ENCODE measurements at regions not wholly inside any gene's neighbourhood (a gene's known extent, or its start where the extent isn't known, plus 50 kb on each side); places are given as distances from the start of the nearest gene placed in this dataset.
"Not testable (repeated sequence)": the region's sequence is repeated elsewhere in the genome, so short reads cannot be mapped to it uniquely, and the experiment has no call there.

DNA sequence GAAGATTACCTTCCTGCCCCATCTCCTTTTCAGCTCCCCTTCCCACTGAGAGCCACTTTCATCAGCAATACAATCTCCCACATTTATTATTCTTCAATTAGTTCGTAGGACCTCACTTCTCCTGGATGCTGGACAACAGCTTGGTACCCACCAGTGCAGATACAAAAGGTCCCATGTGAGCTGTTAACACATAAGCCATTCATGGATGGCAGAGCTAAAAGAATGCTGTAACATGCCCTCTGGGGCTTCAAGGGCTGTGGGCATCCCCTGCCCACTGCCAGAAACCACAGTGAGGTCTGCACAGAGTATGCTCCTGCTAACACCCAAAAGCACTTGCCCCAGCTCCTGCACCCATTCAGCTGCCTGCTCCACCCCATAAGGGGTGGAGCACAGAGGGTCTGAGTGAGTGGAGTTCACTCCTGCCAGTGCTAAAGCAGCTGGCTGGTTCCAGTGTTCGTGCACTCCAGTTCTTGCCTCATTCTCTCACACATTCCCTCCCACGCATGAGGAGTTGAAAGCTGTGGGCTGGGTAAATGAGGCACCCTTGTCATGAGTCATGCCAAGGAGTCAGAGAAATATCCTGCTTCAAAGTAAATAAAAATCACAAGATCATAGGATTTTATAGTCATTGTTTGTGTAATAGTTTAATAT, 305.9 kb upstream of the TMEFF2 start:
- no peaks in the 10 kb centered on the region for H3K9me3 Mint-ChIP-seq (ENCODE audit: unreplicated experiment)
- H3K4me3 Mint-ChIP-seq (ENCODE audit: unreplicated experiment): no peak overlapping the region
- H3K4me1 Mint-ChIP-seq (ENCODE audit: unreplicated experiment): peaks cover 7% of the 10 kb centered on the region
- no peak for DNase-seq (ENCODE audit: extremely low spot score, unreplicated experiment)
- no peaks in the 10 kb centered on the region for H3K36me3 Mint-ChIP-seq (ENCODE audit: unreplicated experiment)
- peak overlapping the region; percentile 18 for H3K27ac Mint-ChIP-seq (ENCODE audit: unreplicated experiment)
- H3K27me3 Mint-ChIP-seq (ENCODE audit: unreplicated experiment): peaks cover 10% of the 10 kb centered on the region
- TF ChIP-seq, protein P1, sequence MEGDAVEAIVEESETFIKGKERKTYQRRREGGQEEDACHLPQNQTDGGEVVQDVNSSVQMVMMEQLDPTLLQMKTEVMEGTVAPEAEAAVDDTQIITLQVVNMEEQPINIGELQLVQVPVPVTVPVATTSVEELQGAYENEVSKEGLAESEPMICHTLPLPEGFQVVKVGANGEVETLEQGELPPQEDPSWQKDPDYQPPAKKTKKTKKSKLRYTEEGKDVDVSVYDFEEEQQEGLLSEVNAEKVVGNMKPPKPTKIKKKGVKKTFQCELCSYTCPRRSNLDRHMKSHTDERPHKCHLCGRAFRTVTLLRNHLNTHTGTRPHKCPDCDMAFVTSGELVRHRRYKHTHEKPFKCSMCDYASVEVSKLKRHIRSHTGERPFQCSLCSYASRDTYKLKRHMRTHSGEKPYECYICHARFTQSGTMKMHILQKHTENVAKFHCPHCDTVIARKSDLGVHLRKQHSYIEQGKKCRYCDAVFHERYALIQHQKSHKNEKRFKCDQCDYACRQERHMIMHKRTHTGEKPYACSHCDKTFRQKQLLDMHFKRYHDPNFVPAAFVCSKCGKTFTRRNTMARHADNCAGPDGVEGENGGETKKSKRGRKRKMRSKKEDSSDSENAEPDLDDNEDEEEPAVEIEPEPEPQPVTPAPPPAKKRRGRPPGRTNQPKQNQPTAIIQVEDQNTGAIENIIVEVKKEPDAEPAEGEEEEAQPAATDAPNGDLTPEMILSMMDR (IDR thresholded peaks at IDR 0.05): no peak

DNA sequence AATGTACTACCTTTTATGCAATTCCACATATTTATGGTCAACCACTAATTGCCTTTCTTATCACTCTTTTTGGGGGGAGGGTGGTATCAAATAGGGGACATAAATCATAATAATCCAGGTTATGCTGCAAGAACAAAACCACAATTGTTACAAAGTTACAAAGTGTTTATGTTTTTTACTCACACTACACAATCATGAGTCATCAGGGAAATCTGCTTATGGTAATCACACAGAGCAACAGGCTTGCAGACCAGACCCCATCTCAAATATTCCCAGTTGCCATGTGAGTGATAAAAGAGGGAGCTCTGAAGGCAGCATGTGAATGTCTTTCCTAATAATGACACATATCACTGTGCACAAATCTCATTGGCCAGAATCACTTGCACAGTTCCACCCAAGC, 304.7 kb upstream of the TMEFF2 start:
- H3K4me3 Mint-ChIP-seq (ENCODE audit: unreplicated experiment): no peak overlapping the region
- TF ChIP-seq, protein P1 (IDR thresholded peaks at IDR 0.05): no peak
- peaks cover 16% of the 10 kb centered on the region for H3K27me3 Mint-ChIP-seq (ENCODE audit: unreplicated experiment)
- DNase-seq (ENCODE audit: extremely low spot score, unreplicated experiment): no peak
- H3K9me3 Mint-ChIP-seq (ENCODE audit: unreplicated experiment): no peaks in the 10 kb centered on the region
- no peaks in the 10 kb centered on the region for H3K36me3 Mint-ChIP-seq (ENCODE audit: unreplicated experiment)
- no peak overlapping the region for H3K27ac Mint-ChIP-seq (ENCODE audit: unreplicated experiment)
- H3K4me1 Mint-ChIP-seq (ENCODE audit: unreplicated experiment): peaks cover 7% of the 10 kb centered on the region

DNA sequence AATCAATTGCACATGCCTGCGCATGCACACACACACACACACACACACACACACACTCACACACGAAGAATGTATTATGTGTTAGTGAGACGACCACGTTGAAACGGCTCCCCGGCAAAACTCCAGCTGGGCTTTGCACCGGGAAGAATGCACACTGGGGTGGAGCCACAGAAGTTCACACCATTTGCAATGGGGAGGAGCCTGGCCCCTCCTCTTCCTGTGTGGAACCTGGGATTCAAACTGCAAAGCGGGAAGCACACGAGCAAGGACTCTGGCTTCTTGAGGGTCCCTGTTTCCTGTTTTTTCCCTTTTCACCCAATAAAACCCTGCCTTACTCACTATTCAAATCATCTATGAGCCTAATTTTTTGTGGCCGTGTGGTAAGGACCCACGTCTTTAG, 304.0 kb upstream of the TMEFF2 start:
- no peaks in the 10 kb centered on the region for H3K9me3 Mint-ChIP-seq (ENCODE audit: unreplicated experiment)

DNA sequence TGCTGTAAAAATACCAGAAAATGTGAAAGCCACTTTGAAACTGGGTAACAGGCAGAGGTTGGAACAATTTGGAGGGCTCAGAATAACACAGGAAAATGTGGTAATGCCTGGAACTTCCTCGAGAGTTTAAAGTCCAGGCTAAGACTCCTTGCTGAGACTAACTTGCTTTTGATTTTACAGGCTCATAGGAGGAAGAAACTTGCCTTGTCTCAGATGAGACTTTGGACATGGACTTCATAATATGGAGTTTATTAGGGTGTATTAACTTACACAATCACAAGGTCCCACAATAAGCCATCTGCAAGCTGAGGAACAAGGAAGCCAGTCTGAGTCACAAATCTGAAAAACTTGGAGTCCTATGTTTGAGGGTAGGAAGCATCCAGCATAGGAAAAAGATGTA, 293.4 kb upstream of the TMEFF2 start:
- Mint-ChIP-seq H3K9me3 (ENCODE audit: unreplicated experiment) (peaks cover 11% of the 10 kb centered on the region), H3K27me3 (ENCODE audit: unreplicated experiment) (peaks cover 14% of the 10 kb centered on the region)
- H3K27ac Mint-ChIP-seq (ENCODE audit: unreplicated experiment); H3K36me3 Mint-ChIP-seq (ENCODE audit: unreplicated experiment); H3K4me1 Mint-ChIP-seq (ENCODE audit: unreplicated experiment); H3K4me3 Mint-ChIP-seq (ENCODE audit: unreplicated experiment); DNase-seq (ENCODE audit: extremely low spot score, unreplicated experiment): not testable (repeated sequence)

More for the DNA sequence above, 304.0 kb upstream of the TMEFF2 start:
- H3K36me3 Mint-ChIP-seq (ENCODE audit: unreplicated experiment): no peaks in the 10 kb centered on the region
- peaks cover 16% of the 10 kb centered on the region for H3K27me3 Mint-ChIP-seq (ENCODE audit: unreplicated experiment)
- TF ChIP-seq, protein P1 (IDR thresholded peaks at IDR 0.05): no peak
- no peak for DNase-seq (ENCODE audit: extremely low spot score, unreplicated experiment)
- H3K4me1 Mint-ChIP-seq (ENCODE audit: unreplicated experiment): peaks cover 7% of the 10 kb centered on the region
- no peak overlapping the region for H3K27ac Mint-ChIP-seq (ENCODE audit: unreplicated experiment)
- no peak overlapping the region for H3K4me3 Mint-ChIP-seq (ENCODE audit: unreplicated experiment)

GRCh38 chr2:192487636-192488035, 292.9 kb upstream of the TMEFF2 start:
- Mint-ChIP-seq H3K4me1 (ENCODE audit: unreplicated experiment) (no peaks in the 10 kb centered on the region), H3K27ac (ENCODE audit: unreplicated experiment) (no peak overlapping the region), H3K4me3 (ENCODE audit: unreplicated experiment) (no peak overlapping the region), H3K27me3 (ENCODE audit: unreplicated experiment) (peaks cover 14% of the 10 kb centered on the region), H3K9me3 (ENCODE audit: unreplicated experiment) (peaks cover 11% of the 10 kb centered on the region), H3K36me3 (ENCODE audit: unreplicated experiment) (no peaks in the 10 kb centered on the region)
- no peak for DNase-seq (ENCODE audit: extremely low spot score, unreplicated experiment)
- TF ChIP-seq, protein P1 (IDR thresholded peaks at IDR 0.05): no peak

Measured in osteocyte (in vitro differentiated cells).